HEK293 (cell line): ENCODE measurements at regions not wholly inside any gene's neighbourhood (a gene's known extent, or its start where the extent isn't known, plus 50 kb on each side); places are given as distances from the start of the nearest gene placed in this dataset.

Experiments used
- CTCF ChIA-PET: fragments of 350-600 bp; formaldehyde crosslinking; extraction: SDS; loops from one replicate; lab custom pipeline; 2021; ENCODE audit warnings: antibody characterized with exemption; lab: Yijun Ruan, JAX
- POLR2A ChIA-PET: fragments of 300-600 bp; formaldehyde crosslinking; extraction: SDS; loops from one replicate; lab custom pipeline; 2020; ENCODE audit warnings: antibody characterized with exemption, inconsistent platforms; lab: Yijun Ruan, JAX
- H3K27ac ChIP-seq: fragments of 200-500 bp; sonication (Bioruptor generic); 2 replicates; pipeline ENCODE4 v1.5.1; 2014; ENCODE audit warnings: low read depth, low read length, control low read depth, inconsistent platforms; ENCODE audit errors: extremely low read depth
- H3K36me3 ChIP-seq, 2 experiments: fragments of 200-500 bp in 1 of 2; sonication (Bioruptor generic) in 1 of 2; 1 replicate in 1 of 2; 2 replicates in 1 of 2; pipeline ENCODE4 v1.5.1; 2014 to 2017; ENCODE audit warnings: inconsistent platforms in 2 of 2, low read length in 2 of 2; ENCODE audit not compliant: control insufficient read depth in 2 of 2, insufficient read depth in 1 of 2
- H3K4me1 ChIP-seq: fragments of 200-500 bp; sonication (Bioruptor generic); 2 replicates; pipeline ENCODE4 v1.5.1; 2014; ENCODE audit warnings: mild to moderate bottlenecking, low read length, inconsistent platforms; ENCODE audit not compliant: control insufficient read depth, insufficient read depth
- H3K4me3 ChIP-seq: 2 replicates; pipeline ENCODE4 v1.5.1; 2011; ENCODE audit warnings: low read depth, mild to moderate bottlenecking, control low read depth, low read length, moderate library complexity
- H3K9me3 ChIP-seq: fragments of 200-500 bp; sonication (Bioruptor generic); 2 replicates; pipeline ENCODE4 v1.5.1; 2014; ENCODE audit warnings: low read depth, low read length, inconsistent platforms; ENCODE audit not compliant: control insufficient read depth, insufficient read depth
- SP2 ChIP-seq: fragments of 450-650 bp; formaldehyde crosslinking; IDR thresholded peaks from 2 replicates; pipeline ENCODE4 v1.5.1; 2016; ENCODE audit warnings: missing biosample characterization, missing genetic modification characterization
- ZNF148 ChIP-seq: fragments of 450-650 bp; formaldehyde crosslinking; IDR thresholded peaks from 2 replicates; pipeline ENCODE4 v1.5.0; 2017; ENCODE audit warnings: missing biosample characterization, missing genetic modification characterization, borderline replicate concordance
- ZNF221 ChIP-seq: fragments of 450-650 bp; formaldehyde crosslinking; IDR thresholded peaks from 2 replicates; pipeline ENCODE4 v1.5.1; 2017; ENCODE audit warnings: missing biosample characterization, missing genetic modification characterization, borderline replicate concordance
- ZNF341 ChIP-seq: fragments of 450-650 bp; formaldehyde crosslinking; IDR thresholded peaks from 2 replicates; pipeline ENCODE4; 2016; ENCODE audit warnings: low read depth, missing biosample characterization, missing genetic modification characterization
- ZNF426 ChIP-seq: fragments of 450-650 bp; formaldehyde crosslinking; IDR thresholded peaks from 2 replicates; pipeline ENCODE4 v1.5.1; 2017; ENCODE audit warnings: missing biosample characterization, missing genetic modification characterization, mild to moderate bottlenecking, inconsistent platforms, moderate library complexity
- ZNF530 ChIP-seq: fragments of 450-650 bp; formaldehyde crosslinking; IDR thresholded peaks from 2 replicates; pipeline ENCODE4 v1.5.1; 2016; ENCODE audit warnings: low read depth, missing biosample characterization, missing genetic modification characterization
- ZNF692 ChIP-seq: fragments of 450-650 bp; formaldehyde crosslinking; IDR thresholded peaks from 2 replicates; pipeline ENCODE4 v1.5.1; 2016; ENCODE audit warnings: missing biosample characterization, missing genetic modification characterization
- ZNF837 ChIP-seq: fragments of 450-650 bp; formaldehyde crosslinking; IDR thresholded peaks from 2 replicates; pipeline ENCODE4 v1.5.1; 2016; ENCODE audit warnings: missing biosample characterization, missing genetic modification characterization
- ZSCAN18 ChIP-seq: fragments of 450-650 bp; formaldehyde crosslinking; IDR thresholded peaks from 2 replicates; pipeline ENCODE4 v1.5.1; 2016; ENCODE audit warnings: missing biosample characterization, missing genetic modification characterization
- TF ChIP-seq, protein P1 (sequence below): fragments of 450-650 bp; formaldehyde crosslinking; IDR thresholded peaks from 2 replicates; pipeline ENCODE4 v1.5.1; 2016; ENCODE audit warnings: missing biosample characterization, missing genetic modification characterization, borderline replicate concordance
- TF ChIP-seq, protein P2 (sequence below): fragments of 450-650 bp; formaldehyde crosslinking; IDR thresholded peaks from 2 replicates; pipeline ENCODE4 v1.5.1; 2017; ENCODE audit warnings: missing biosample characterization, missing genetic modification characterization
- TF ChIP-seq, protein P3 (sequence below): fragments of 450-650 bp; formaldehyde crosslinking; IDR thresholded peaks from 2 replicates; pipeline ENCODE4 v1.5.1; 2017; ENCODE audit warnings: missing biosample characterization, mild to moderate bottlenecking, missing genetic modification characterization, moderate library complexity

DNA sequence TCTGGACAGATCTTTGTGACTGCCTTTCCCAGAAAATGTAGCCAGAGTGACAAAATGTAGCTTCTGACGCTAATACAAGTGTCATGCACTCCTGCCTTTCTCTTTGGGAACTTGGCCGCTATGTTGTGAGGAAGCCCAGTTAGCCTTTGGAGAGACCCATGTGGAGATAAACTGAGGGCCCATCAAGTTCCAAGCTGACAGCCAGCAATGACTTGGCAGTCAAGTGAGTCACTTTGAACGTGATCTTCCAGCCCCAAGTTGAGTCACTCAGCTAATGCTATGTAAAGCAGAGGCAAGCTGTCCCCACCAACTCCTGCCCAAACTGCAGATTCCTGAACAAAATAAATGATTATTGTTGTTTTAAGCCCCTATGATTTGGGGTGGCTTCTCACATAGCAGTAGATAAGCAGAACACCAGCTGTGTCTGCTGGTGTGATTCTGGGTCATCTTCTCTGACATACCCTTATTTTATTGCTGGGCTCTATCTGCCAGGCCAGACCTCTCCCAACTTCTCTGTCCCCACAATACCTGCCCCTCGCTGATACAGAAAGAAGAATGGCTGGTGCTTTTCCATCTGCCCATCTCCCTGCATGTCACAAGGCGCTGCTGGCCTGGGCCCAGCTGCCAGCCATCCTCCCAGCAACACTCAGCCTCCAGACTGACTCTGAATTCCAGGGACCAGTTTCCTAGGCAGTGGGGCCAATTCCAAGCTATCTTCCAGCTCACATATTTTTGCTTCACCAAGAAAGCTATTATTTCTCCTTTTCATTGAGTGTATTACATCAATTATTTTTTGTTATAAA, 274.8 kb downstream of the LRFN2 start:
- H3K27ac ChIP-seq: no peak overlapping the region
- TF ChIP-seq SP2 (tag by site-specific recombination) (no peak), ZNF692 (tag by site-specific recombination) (no peak), ZNF426 (tag by site-specific recombination) (no peak), ZNF837 (tag by site-specific recombination) (no peak), ZNF530 (no peak), ZNF221 (tag by site-specific recombination) (no peak), ZSCAN18 (no peak), ZNF148 (no peak), ZNF341 (tag by site-specific recombination) (no peak)
- TF ChIP-seq, protein P1, sequence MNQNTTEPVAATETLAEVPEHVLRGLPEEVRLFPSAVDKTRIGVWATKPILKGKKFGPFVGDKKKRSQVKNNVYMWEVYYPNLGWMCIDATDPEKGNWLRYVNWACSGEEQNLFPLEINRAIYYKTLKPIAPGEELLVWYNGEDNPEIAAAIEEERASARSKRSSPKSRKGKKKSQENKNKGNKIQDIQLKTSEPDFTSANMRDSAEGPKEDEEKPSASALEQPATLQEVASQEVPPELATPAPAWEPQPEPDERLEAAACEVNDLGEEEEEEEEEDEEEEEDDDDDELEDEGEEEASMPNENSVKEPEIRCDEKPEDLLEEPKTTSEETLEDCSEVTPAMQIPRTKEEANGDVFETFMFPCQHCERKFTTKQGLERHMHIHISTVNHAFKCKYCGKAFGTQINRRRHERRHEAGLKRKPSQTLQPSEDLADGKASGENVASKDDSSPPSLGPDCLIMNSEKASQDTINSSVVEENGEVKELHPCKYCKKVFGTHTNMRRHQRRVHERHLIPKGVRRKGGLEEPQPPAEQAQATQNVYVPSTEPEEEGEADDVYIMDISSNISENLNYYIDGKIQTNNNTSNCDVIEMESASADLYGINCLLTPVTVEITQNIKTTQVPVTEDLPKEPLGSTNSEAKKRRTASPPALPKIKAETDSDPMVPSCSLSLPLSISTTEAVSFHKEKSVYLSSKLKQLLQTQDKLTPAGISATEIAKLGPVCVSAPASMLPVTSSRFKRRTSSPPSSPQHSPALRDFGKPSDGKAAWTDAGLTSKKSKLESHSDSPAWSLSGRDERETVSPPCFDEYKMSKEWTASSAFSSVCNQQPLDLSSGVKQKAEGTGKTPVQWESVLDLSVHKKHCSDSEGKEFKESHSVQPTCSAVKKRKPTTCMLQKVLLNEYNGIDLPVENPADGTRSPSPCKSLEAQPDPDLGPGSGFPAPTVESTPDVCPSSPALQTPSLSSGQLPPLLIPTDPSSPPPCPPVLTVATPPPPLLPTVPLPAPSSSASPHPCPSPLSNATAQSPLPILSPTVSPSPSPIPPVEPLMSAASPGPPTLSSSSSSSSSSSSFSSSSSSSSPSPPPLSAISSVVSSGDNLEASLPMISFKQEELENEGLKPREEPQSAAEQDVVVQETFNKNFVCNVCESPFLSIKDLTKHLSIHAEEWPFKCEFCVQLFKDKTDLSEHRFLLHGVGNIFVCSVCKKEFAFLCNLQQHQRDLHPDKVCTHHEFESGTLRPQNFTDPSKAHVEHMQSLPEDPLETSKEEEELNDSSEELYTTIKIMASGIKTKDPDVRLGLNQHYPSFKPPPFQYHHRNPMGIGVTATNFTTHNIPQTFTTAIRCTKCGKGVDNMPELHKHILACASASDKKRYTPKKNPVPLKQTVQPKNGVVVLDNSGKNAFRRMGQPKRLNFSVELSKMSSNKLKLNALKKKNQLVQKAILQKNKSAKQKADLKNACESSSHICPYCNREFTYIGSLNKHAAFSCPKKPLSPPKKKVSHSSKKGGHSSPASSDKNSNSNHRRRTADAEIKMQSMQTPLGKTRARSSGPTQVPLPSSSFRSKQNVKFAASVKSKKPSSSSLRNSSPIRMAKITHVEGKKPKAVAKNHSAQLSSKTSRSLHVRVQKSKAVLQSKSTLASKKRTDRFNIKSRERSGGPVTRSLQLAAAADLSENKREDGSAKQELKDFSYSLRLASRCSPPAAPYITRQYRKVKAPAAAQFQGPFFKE (tag by site-specific recombination): no peak
- TF ChIP-seq, protein P2, sequence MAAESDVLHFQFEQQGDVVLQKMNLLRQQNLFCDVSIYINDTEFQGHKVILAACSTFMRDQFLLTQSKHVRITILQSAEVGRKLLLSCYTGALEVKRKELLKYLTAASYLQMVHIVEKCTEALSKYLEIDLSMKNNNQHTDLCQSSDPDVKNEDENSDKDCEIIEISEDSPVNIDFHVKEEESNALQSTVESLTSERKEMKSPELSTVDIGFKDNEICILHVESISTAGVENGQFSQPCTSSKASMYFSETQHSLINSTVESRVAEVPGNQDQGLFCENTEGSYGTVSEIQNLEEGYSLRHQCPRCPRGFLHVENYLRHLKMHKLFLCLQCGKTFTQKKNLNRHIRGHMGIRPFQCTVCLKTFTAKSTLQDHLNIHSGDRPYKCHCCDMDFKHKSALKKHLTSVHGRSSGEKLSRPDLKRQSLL: no peak
- TF ChIP-seq, protein P3, sequence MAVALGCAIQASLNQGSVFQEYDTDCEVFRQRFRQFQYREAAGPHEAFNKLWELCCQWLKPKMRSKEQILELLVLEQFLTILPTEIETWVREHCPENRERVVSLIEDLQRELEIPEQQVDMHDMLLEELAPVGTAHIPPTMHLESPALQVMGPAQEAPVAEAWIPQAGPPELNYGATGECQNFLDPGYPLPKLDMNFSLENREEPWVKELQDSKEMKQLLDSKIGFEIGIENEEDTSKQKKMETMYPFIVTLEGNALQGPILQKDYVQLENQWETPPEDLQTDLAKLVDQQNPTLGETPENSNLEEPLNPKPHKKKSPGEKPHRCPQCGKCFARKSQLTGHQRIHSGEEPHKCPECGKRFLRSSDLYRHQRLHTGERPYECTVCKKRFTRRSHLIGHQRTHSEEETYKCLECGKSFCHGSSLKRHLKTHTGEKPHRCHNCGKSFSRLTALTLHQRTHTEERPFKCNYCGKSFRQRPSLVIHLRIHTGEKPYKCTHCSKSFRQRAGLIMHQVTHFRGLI (tag by site-specific recombination): no peak

More for the DNA sequence above, 274.8 kb downstream of the LRFN2 start:
- H3K4me3 ChIP-seq: no peak overlapping the region
- no peaks in the 10 kb centered on the region for H3K36me3 ChIP-seq
- H3K4me1 ChIP-seq: no peaks in the 10 kb centered on the region
- H3K9me3 ChIP-seq: no peaks in the 10 kb centered on the region
- POLR2A ChIA-PET: no interaction called here
- CTCF ChIA-PET: interaction anchor here (0.6 to 2.5 kb wide), 6 partner anchors 9 to 686 kb away, joined by 3 to 10 read pairs (median 4); no protein-coding TSS in a partner anchor
